ENCODE measurements at regions not wholly inside any gene's neighbourhood (a gene's known extent, or its start where the extent isn't known, plus 50 kb on each side); places are given as distances from the start of the nearest gene placed in this dataset.

- Histone ChIP-seq H3K4me1 (ENCODE audit: control insufficient read depth, insufficient read depth, low read length) (no peaks in the 10 kb centered on the region), H3K9me3 (ENCODE audit: control insufficient read depth, insufficient read depth, low read length) (no peaks in the 10 kb centered on the region), H3K36me3 (ENCODE audit: control insufficient read depth, insufficient read depth, low read length) (no peaks in the 10 kb centered on the region), H3K27ac (ENCODE audit: low read length) (no peak overlapping the region), H3K27me3 (ENCODE audit: control insufficient read depth, insufficient read depth, low read length) (no peaks in the 10 kb centered on the region), H3K4me3 (ENCODE audit: low read length) (no peak overlapping the region)
- no peak overlapping the region for H3K4me3 Mint-ChIP-seq
- intact Hi-C loops (cut with micrococcal nuclease), result no loop called here
- DNase-seq, result no peak
- H3K9me3 Mint-ChIP-seq, result peaks cover 14 to 31% of the 10 kb centered on the region in 2 donors
- TF ChIP-seq, protein P1, sequence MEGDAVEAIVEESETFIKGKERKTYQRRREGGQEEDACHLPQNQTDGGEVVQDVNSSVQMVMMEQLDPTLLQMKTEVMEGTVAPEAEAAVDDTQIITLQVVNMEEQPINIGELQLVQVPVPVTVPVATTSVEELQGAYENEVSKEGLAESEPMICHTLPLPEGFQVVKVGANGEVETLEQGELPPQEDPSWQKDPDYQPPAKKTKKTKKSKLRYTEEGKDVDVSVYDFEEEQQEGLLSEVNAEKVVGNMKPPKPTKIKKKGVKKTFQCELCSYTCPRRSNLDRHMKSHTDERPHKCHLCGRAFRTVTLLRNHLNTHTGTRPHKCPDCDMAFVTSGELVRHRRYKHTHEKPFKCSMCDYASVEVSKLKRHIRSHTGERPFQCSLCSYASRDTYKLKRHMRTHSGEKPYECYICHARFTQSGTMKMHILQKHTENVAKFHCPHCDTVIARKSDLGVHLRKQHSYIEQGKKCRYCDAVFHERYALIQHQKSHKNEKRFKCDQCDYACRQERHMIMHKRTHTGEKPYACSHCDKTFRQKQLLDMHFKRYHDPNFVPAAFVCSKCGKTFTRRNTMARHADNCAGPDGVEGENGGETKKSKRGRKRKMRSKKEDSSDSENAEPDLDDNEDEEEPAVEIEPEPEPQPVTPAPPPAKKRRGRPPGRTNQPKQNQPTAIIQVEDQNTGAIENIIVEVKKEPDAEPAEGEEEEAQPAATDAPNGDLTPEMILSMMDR (IDR thresholded peaks at IDR 0.05), result no peak
- no peak for ATAC-seq
- H3K36me3 Mint-ChIP-seq, result no peaks in the 10 kb centered on the region
- 100% methylated on average over 2 of the region's 2 CpGs for WGBS (ENCODE audit: insufficient coverage)
- H3K4me1 Mint-ChIP-seq, result no peaks in the 10 kb centered on the region
- no peak overlapping the region for H3K27ac Mint-ChIP-seq
- no peaks in the 10 kb centered on the region for H3K27me3 Mint-ChIP-seq (ENCODE audit: low read depth in 2 of 2)
Measured at GRCh38 chr5:166505067-166505466, 1786.4 kb upstream of the WWC1 start.

- no peaks in the 10 kb centered on the region for H3K27me3 Mint-ChIP-seq (ENCODE audit: low read depth in 2 of 2)
- Histone ChIP-seq H3K4me3 (ENCODE audit: low read length) (no peak overlapping the region), H3K36me3 (ENCODE audit: control insufficient read depth, insufficient read depth, low read length) (no peaks in the 10 kb centered on the region), H3K27me3 (ENCODE audit: control insufficient read depth, insufficient read depth, low read length) (no peaks in the 10 kb centered on the region), H3K9me3 (ENCODE audit: control insufficient read depth, insufficient read depth, low read length) (no peaks in the 10 kb centered on the region), H3K27ac (ENCODE audit: low read length) (no peak overlapping the region), H3K4me1 (ENCODE audit: control insufficient read depth, insufficient read depth, low read length) (no peaks in the 10 kb centered on the region)
- no peak overlapping the region for H3K27ac Mint-ChIP-seq
- no peak overlapping the region for H3K4me3 Mint-ChIP-seq
- no peaks in the 10 kb centered on the region for H3K4me1 Mint-ChIP-seq
- H3K9me3 Mint-ChIP-seq, result peaks cover 14 to 29% of the 10 kb centered on the region in 2 donors
- ATAC-seq (no peak), DNase-seq (no peak)
- intact Hi-C loops (cut with micrococcal nuclease), result no loop called here
- TF ChIP-seq, protein P1 (IDR thresholded peaks at IDR 0.05), result no peak
- H3K36me3 Mint-ChIP-seq, result no peaks in the 10 kb centered on the region
Measured at GRCh38 chr5:166505544-166505943, 1785.9 kb upstream of the WWC1 start.

- Mint-ChIP-seq H3K4me3 (no peak overlapping the region), H3K27ac (no peak overlapping the region), H3K36me3 (no peaks in the 10 kb centered on the region), H3K9me3 (peaks cover 14 to 25% of the 10 kb centered on the region in 2 donors), H3K27me3 (ENCODE audit: low read depth in 2 of 2) (no peaks in the 10 kb centered on the region), H3K4me1 (no peaks in the 10 kb centered on the region)
- ATAC-seq (no peak), DNase-seq (no peak)
- TF ChIP-seq, protein P1 (IDR thresholded peaks at IDR 0.05), result no peak
- H3K36me3 ChIP-seq (ENCODE audit: control insufficient read depth, insufficient read depth, low read length), result no peaks in the 10 kb centered on the region
- no peaks in the 10 kb centered on the region for H3K4me1 ChIP-seq (ENCODE audit: control insufficient read depth, insufficient read depth, low read length)
- WGBS (ENCODE audit: insufficient coverage), result 67% methylated on average over 2 of the region's 2 CpGs
- no peak overlapping the region for H3K27ac ChIP-seq (ENCODE audit: low read length)
- intact Hi-C loops (cut with micrococcal nuclease), result no loop called here
- no peaks in the 10 kb centered on the region for H3K27me3 ChIP-seq (ENCODE audit: control insufficient read depth, insufficient read depth, low read length)
- no peak overlapping the region for H3K4me3 ChIP-seq (ENCODE audit: low read length)
- no peaks in the 10 kb centered on the region for H3K9me3 ChIP-seq (ENCODE audit: control insufficient read depth, insufficient read depth, low read length)
Measured at GRCh38 chr5:166507810-166508425, 1783.5 kb upstream of the WWC1 start.

GRCh38 chr5:166509085-166509484 lies 1782.4 kb upstream of the WWC1 start:
- Histone ChIP-seq H3K9me3 (ENCODE audit: control insufficient read depth, insufficient read depth, low read length) (no peaks in the 10 kb centered on the region), H3K36me3 (ENCODE audit: control insufficient read depth, insufficient read depth, low read length) (no peaks in the 10 kb centered on the region), H3K27ac (ENCODE audit: low read length) (no peak overlapping the region), H3K27me3 (ENCODE audit: control insufficient read depth, insufficient read depth, low read length) (no peaks in the 10 kb centered on the region), H3K4me1 (ENCODE audit: control insufficient read depth, insufficient read depth, low read length) (no peaks in the 10 kb centered on the region), H3K4me3 (ENCODE audit: low read length) (no peak overlapping the region)
- DNase-seq, result no peak
- Mint-ChIP-seq H3K4me3 (no peak overlapping the region), H3K27me3 (ENCODE audit: low read depth in 2 of 2) (no peaks in the 10 kb centered on the region), H3K27ac (no peak overlapping the region), H3K4me1 (no peaks in the 10 kb centered on the region), H3K36me3 (no peaks in the 10 kb centered on the region), H3K9me3 (peaks cover 13 to 28% of the 10 kb centered on the region in 2 donors)
- intact Hi-C loops (cut with micrococcal nuclease), result no loop called here
- 40% methylated on average over 1 of the region's 3 CpGs for WGBS (ENCODE audit: insufficient coverage)
- no peak for ATAC-seq
- TF ChIP-seq, protein P1 (IDR thresholded peaks at IDR 0.05), result no peak

Measured in natural killer cell (primary cell).